K562 (cell line): ENCODE measurements at regions not wholly inside any gene's neighbourhood (a gene's known extent, or its start where the extent isn't known, plus 50 kb on each side); places are given as distances from the start of the nearest gene placed in this dataset.

Experiments used
- BRD4 ChIP-seq: fragments of 200-600 bp; sonication (generic); IDR thresholded peaks from 2 replicates; pipeline ENCODE4 v1.6.1; 2017; ENCODE audit warnings: inconsistent platforms
- CEBPZ ChIP-seq: fragments of 150-350 bp; IDR thresholded peaks from 2 replicates; pipeline ENCODE4 v1.6.1; 2014; ENCODE audit warnings: low read depth, mild to moderate bottlenecking, low read length, borderline replicate concordance
- GATAD2A ChIP-seq: fragments of 450-650 bp; IDR thresholded peaks from 2 replicates; pipeline ENCODE4 v1.6.1; 2017
- ID3 ChIP-seq, 2 experiments: fragments of 250-450 bp in 1 of 2; fragments of 450-650 bp in 1 of 2; sonication (Bioruptor Pico) in 1 of 2; IDR thresholded peaks; 2 replicates each; pipeline versions ENCODE4 v1.6.1 to v1.8.0; 2016 to 2021; ENCODE audit warnings: mild to moderate bottlenecking in 2 of 2, moderate library complexity in 2 of 2, missing compliant biosample characterization in 1 of 2, missing genetic modification characterization in 1 of 2
- KLF10 ChIP-seq: fragments of 250-450 bp; sonication (Bioruptor Pico); IDR thresholded peaks from 2 replicates; pipeline ENCODE4 v1.6.1; 2021; ENCODE audit warnings: matching md5 sums
- NR0B1 ChIP-seq: fragments of 450-650 bp; IDR thresholded peaks from one replicate; pipeline ENCODE4 v1.6.1; 2018; ENCODE audit warnings: mild to moderate bottlenecking, moderate library complexity; ENCODE audit not compliant: partially characterized antibody
- PATZ1 ChIP-seq: fragments of 250-450 bp; sonication (Bioruptor Pico); IDR thresholded peaks from 2 replicates; pipeline ENCODE4 v1.5.0; 2020; ENCODE audit warnings: mild to moderate bottlenecking, borderline replicate concordance
- RUNX1 ChIP-seq: sonication (generic); IDR thresholded peaks from 2 replicates; pipeline ENCODE4 v1.6.1; 2016; ENCODE audit warnings: antibody characterized with exemption, low read depth
- SP1 ChIP-seq: sonication (generic); formaldehyde crosslinking; IDR thresholded peaks from 2 replicates; pipeline ENCODE4 v1.8.1; 2022; ENCODE audit warnings: mild to moderate bottlenecking, missing genetic modification reagents
- SRSF3 ChIP-seq: fragments of 200-400 bp; formaldehyde crosslinking; IDR thresholded peaks from 2 replicates; pipeline ENCODE4 v1.6.1; 2016; ENCODE audit warnings: mild to moderate bottlenecking, low read length, moderate library complexity; ENCODE audit not compliant: insufficient read depth
- TFE3 ChIP-seq: fragments of 450-650 bp; formaldehyde crosslinking; IDR thresholded peaks from 2 replicates; pipeline ENCODE4 v1.4.0; 2020; ENCODE audit warnings: mild to moderate bottlenecking, mixed read lengths
- ZBTB26 ChIP-seq: fragments of 450-650 bp; formaldehyde crosslinking; IDR thresholded peaks from 2 replicates; pipeline ENCODE4 v1.4.0; 2022; ENCODE audit warnings: missing genetic modification characterization
- ZBTB8A ChIP-seq: fragments of 450-650 bp; IDR thresholded peaks from 2 replicates; pipeline ENCODE4 v1.6.1; 2018; ENCODE audit warnings: mild to moderate bottlenecking, moderate library complexity; ENCODE audit not compliant: partially characterized antibody
- ZNF146 ChIP-seq: IDR thresholded peaks from one replicate; pipeline ENCODE4 v1.6.1; 2018; ENCODE audit warnings: missing compliant biosample characterization; ENCODE audit not compliant: unreplicated experiment
- ZNF77 ChIP-seq: fragments of 250-450 bp; sonication (Bioruptor Pico); IDR thresholded peaks from 2 replicates; pipeline ENCODE4 v1.5.0; 2020

GRCh38 chr7:106978425-106979420 lies 65.8 kb upstream of the PRKAR2B start (continued):
- TF ChIP-seq CEBPZ (no peak), NR0B1 (no peak), ZNF77 (no peak), GATAD2A (no peak), ID3 (CRISPR knock-in tag; IDR thresholded peaks at IDR 0.05) (no peak), ID3 (tag; IDR thresholded peaks at IDR 0.05) (no peak; the same call in 1 of the 2 replicates), RUNX1 (peak; percentile 54; the same call in 1 of the 2 replicates), SP1 (CRISPR knock-in tag) (no peak; the same call in none of the 2 replicates), PATZ1 (no peak), KLF10 (CRISPR knock-in tag) (no peak), ZNF146 (CRISPR knock-in tag) (no peak), ZBTB8A (no peak), ZBTB26 (no peak), TFE3 (CRISPR knock-in tag) (no peak), BRD4 (peak; percentile 82; the same call in 1 of the 2 replicates), SRSF3 (no peak)
